ENCODE measurements at regions not wholly inside any gene's neighbourhood (a gene's known extent, or its start where the extent isn't known, plus 50 kb on each side); places are given as distances from the start of the nearest gene placed in this dataset.

GRCh38 chr9:87239312-87239711 lies 258.4 kb upstream of the DAPK1 start:
- ChIA-PET POLR2A (no interaction called here), CTCF (no interaction called here)
- no peak overlapping the region for H3K4me3 ChIP-seq (ENCODE audit: low read depth, low read length)
- no peak for DNase-seq (ENCODE audit: low read depth, low spot score)
- no peak for TF ChIP-seq CTCF (IDR thresholded peaks at IDR 0.05; ENCODE audit: insufficient read depth, low read length, missing control alignments)

GRCh38 chr9:87243602-87244001 lies 254.1 kb upstream of the DAPK1 start:
- CTCF ChIA-PET: no interaction called here
- no peak overlapping the region for H3K4me3 ChIP-seq (ENCODE audit: low read depth, low read length)
- POLR2A ChIA-PET: no interaction called here
- DNase-seq (ENCODE audit: low read depth, low spot score): no peak
- no peak for TF ChIP-seq CTCF (IDR thresholded peaks at IDR 0.05; ENCODE audit: insufficient read depth, low read length, missing control alignments)

GRCh38 chr9:87245271-87245670 lies 252.4 kb upstream of the DAPK1 start:
- ChIA-PET POLR2A (no interaction called here), CTCF (interaction anchor here (0.7 kb wide), 1 partner anchor 19 kb away, joined by 3 read pairs; no protein-coding TSS in a partner anchor)
- no peak for TF ChIP-seq CTCF (IDR thresholded peaks at IDR 0.05; ENCODE audit: insufficient read depth, low read length, missing control alignments)
- H3K4me3 ChIP-seq (ENCODE audit: low read depth, low read length): no peak overlapping the region
- no peak for DNase-seq (ENCODE audit: low read depth, low spot score)

GRCh38 chr9:87247097-87247496 lies 250.6 kb upstream of the DAPK1 start:
- ChIA-PET CTCF (interaction anchor here (1.2 to 1.3 kb wide), 2 partner anchors 12 to 13 kb away, joined by 3 to 4 read pairs; no protein-coding TSS in a partner anchor), POLR2A (no interaction called here)
- no peak for TF ChIP-seq CTCF (IDR thresholded peaks at IDR 0.05; ENCODE audit: insufficient read depth, low read length, missing control alignments)
- no peak overlapping the region for H3K4me3 ChIP-seq (ENCODE audit: low read depth, low read length)
- no peak for DNase-seq (ENCODE audit: low read depth, low spot score)

GRCh38 chr9:87249029-87249428 lies 248.6 kb upstream of the DAPK1 start:
- no peak overlapping the region for H3K4me3 ChIP-seq (ENCODE audit: low read depth, low read length)
- TF ChIP-seq CTCF (IDR thresholded peaks at IDR 0.05; ENCODE audit: insufficient read depth, low read length, missing control alignments): no peak
- no peak for DNase-seq (ENCODE audit: low read depth, low spot score)
- CTCF ChIA-PET: no interaction called here
- POLR2A ChIA-PET: no interaction called here

GRCh38 chr9:87250205-87250604 lies 247.5 kb upstream of the DAPK1 start:
- no peak for TF ChIP-seq CTCF (IDR thresholded peaks at IDR 0.05; ENCODE audit: insufficient read depth, low read length, missing control alignments)
- CTCF ChIA-PET: no interaction called here
- POLR2A ChIA-PET: no interaction called here
- no peak overlapping the region for H3K4me3 ChIP-seq (ENCODE audit: low read depth, low read length)
- DNase-seq (ENCODE audit: low read depth, low spot score): no peak

All from AG04449 (cell line).